ENCODE measurements at regions not wholly inside any gene's neighbourhood (a gene's known extent, or its start where the extent isn't known, plus 50 kb on each side); places are given as distances from the start of the nearest gene placed in this dataset.
"Not testable (repeated sequence)": the region's sequence is repeated elsewhere in the genome, so short reads cannot be mapped to it uniquely, and the experiment has no call there.

GRCh38 chr3:72615776-72616175 is 232.5 kb downstream of the SHQ1 start:
- Histone ChIP-seq H3K4me3 (ENCODE audit: low read length) (no peak overlapping the region), H3K36me3 (ENCODE audit: insufficient read depth, low read length) (no peaks in the 10 kb centered on the region), H3K4me2 (ENCODE audit: low read depth, low read length, poor library complexity, severe bottlenecking) (no peak overlapping the region), H3K9me2 (replicated peaks; ENCODE audit: insufficient read depth, low read length) (no peaks in the 10 kb centered on the region), H3K4me1 (ENCODE audit: low read length) (no peaks in the 10 kb centered on the region), H2AFZ (ENCODE audit: low read length) (no peak overlapping the region), H3K27ac (ENCODE audit: low read length) (no peak overlapping the region), H3K79me2 (ENCODE audit: low read length) (no peaks in the 10 kb centered on the region), H3K27me3 (ENCODE audit: low read length) (no peaks in the 10 kb centered on the region), H4K20me1 (ENCODE audit: insufficient read depth, low read depth, low read length) (no peaks in the 10 kb centered on the region), H3K9ac (ENCODE audit: low read length) (no peak overlapping the region), H3K9me3 (ENCODE audit: low read length) (no peaks in the 10 kb centered on the region)
- no peak for DNase-seq

- Histone ChIP-seq H3K4me3 (ENCODE audit: low read length) (no peak overlapping the region), H3K4me1 (ENCODE audit: low read length) (no peaks in the 10 kb centered on the region), H4K20me1 (ENCODE audit: insufficient read depth, low read depth, low read length) (no peaks in the 10 kb centered on the region), H3K4me2 (ENCODE audit: low read depth, low read length, poor library complexity, severe bottlenecking) (no peak overlapping the region), H3K27me3 (ENCODE audit: low read length) (no peaks in the 10 kb centered on the region), H3K9me3 (ENCODE audit: low read length) (no peaks in the 10 kb centered on the region), H3K27ac (ENCODE audit: low read length) (no peak overlapping the region), H3K9me2 (replicated peaks; ENCODE audit: insufficient read depth, low read length) (no peaks in the 10 kb centered on the region), H3K79me2 (ENCODE audit: low read length) (no peaks in the 10 kb centered on the region), H3K36me3 (ENCODE audit: insufficient read depth, low read length) (no peaks in the 10 kb centered on the region), H2AFZ (ENCODE audit: low read length) (no peak overlapping the region), H3K9ac (ENCODE audit: low read length) (no peak overlapping the region)
- no peak for DNase-seq
These were observed 233.1 kb downstream of the SHQ1 start for GRCh38 chr3:72615182-72615581.

- no peak overlapping the region for H2AFZ ChIP-seq (ENCODE audit: low read length)
- DNase-seq: no peak
These were observed 233.7 kb downstream of the SHQ1 start for GRCh38 chr3:72614394-72615074.

GRCh38 chr3:72613871-72614270 is 234.4 kb downstream of the SHQ1 start:
- Histone ChIP-seq H3K4me3 (ENCODE audit: low read length) (no peak overlapping the region), H2AFZ (ENCODE audit: low read length) (no peak overlapping the region)

More at GRCh38 chr3:72614394-72615074, 233.7 kb downstream of the SHQ1 start:
- no peak overlapping the region for H3K27ac ChIP-seq (ENCODE audit: low read length)
- H3K4me2 ChIP-seq (ENCODE audit: low read depth, low read length, poor library complexity, severe bottlenecking): no peak overlapping the region
- H3K9ac ChIP-seq (ENCODE audit: low read length): no peak overlapping the region
- no peaks in the 10 kb centered on the region for H3K4me1 ChIP-seq (ENCODE audit: low read length)
- H3K9me2 ChIP-seq (replicated peaks; ENCODE audit: insufficient read depth, low read length): no peaks in the 10 kb centered on the region
- H3K4me3 ChIP-seq (ENCODE audit: low read length): no peak overlapping the region
- no peaks in the 10 kb centered on the region for H3K27me3 ChIP-seq (ENCODE audit: low read length)
- H3K36me3 ChIP-seq (ENCODE audit: insufficient read depth, low read length): no peaks in the 10 kb centered on the region
- no peaks in the 10 kb centered on the region for H4K20me1 ChIP-seq (ENCODE audit: insufficient read depth, low read depth, low read length)
- no peaks in the 10 kb centered on the region for H3K79me2 ChIP-seq (ENCODE audit: low read length)
- H3K9me3 ChIP-seq (ENCODE audit: low read length): no peaks in the 10 kb centered on the region

GRCh38 chr3:72609114-72609513 is 239.1 kb downstream of the SHQ1 start:
- not testable (repeated sequence) for DNase-seq; H3K79me2 ChIP-seq (ENCODE audit: low read length); H3K9me2 ChIP-seq (replicated peaks; ENCODE audit: insufficient read depth, low read length); H3K4me3 ChIP-seq (ENCODE audit: low read length); H4K20me1 ChIP-seq (ENCODE audit: insufficient read depth, low read depth, low read length); H3K4me2 ChIP-seq (ENCODE audit: low read depth, low read length, poor library complexity, severe bottlenecking); H3K9me3 ChIP-seq (ENCODE audit: low read length); H3K27ac ChIP-seq (ENCODE audit: low read length); H2AFZ ChIP-seq (ENCODE audit: low read length); H3K4me1 ChIP-seq (ENCODE audit: low read length); H3K27me3 ChIP-seq (ENCODE audit: low read length); H3K36me3 ChIP-seq (ENCODE audit: insufficient read depth, low read length); H3K9ac ChIP-seq (ENCODE audit: low read length)

More at GRCh38 chr3:72613871-72614270, 234.4 kb downstream of the SHQ1 start:
- H3K27ac ChIP-seq (ENCODE audit: low read length): no peak overlapping the region
- H3K4me2 ChIP-seq (ENCODE audit: low read depth, low read length, poor library complexity, severe bottlenecking): no peak overlapping the region
- DNase-seq: no peak
- no peaks in the 10 kb centered on the region for H3K36me3 ChIP-seq (ENCODE audit: insufficient read depth, low read length)
- H3K79me2 ChIP-seq (ENCODE audit: low read length): no peaks in the 10 kb centered on the region
- H4K20me1 ChIP-seq (ENCODE audit: insufficient read depth, low read depth, low read length): no peaks in the 10 kb centered on the region
- H3K9me2 ChIP-seq (replicated peaks; ENCODE audit: insufficient read depth, low read length): no peaks in the 10 kb centered on the region
- no peaks in the 10 kb centered on the region for H3K9me3 ChIP-seq (ENCODE audit: low read length)
- H3K27me3 ChIP-seq (ENCODE audit: low read length): no peaks in the 10 kb centered on the region
- no peak overlapping the region for H3K9ac ChIP-seq (ENCODE audit: low read length)
- H3K4me1 ChIP-seq (ENCODE audit: low read length): no peaks in the 10 kb centered on the region

GRCh38 chr3:72606005-72606800 is 242.0 kb downstream of the SHQ1 start:
- H3K4me2 ChIP-seq (ENCODE audit: low read depth, low read length, poor library complexity, severe bottlenecking): no peak overlapping the region
- 0 out of 2 replicates have a peak, but pooled peaks cover 4% of the 10 kb centered on the region for H4K20me1 ChIP-seq (ENCODE audit: insufficient read depth, low read depth, low read length)
- no peaks in the 10 kb centered on the region for H3K79me2 ChIP-seq (ENCODE audit: low read length)
- no peak overlapping the region for H3K27ac ChIP-seq (ENCODE audit: low read length)
- no peak overlapping the region for H3K4me3 ChIP-seq (ENCODE audit: low read length)
- H3K4me1 ChIP-seq (ENCODE audit: low read length): no peaks in the 10 kb centered on the region
- no peaks in the 10 kb centered on the region for H3K36me3 ChIP-seq (ENCODE audit: insufficient read depth, low read length)
- H2AFZ ChIP-seq (ENCODE audit: low read length): no peak overlapping the region
- DNase-seq: no peak
- no peaks in the 10 kb centered on the region for H3K27me3 ChIP-seq (ENCODE audit: low read length)
- H3K9ac ChIP-seq (ENCODE audit: low read length): no peak overlapping the region
- H3K9me2 ChIP-seq (replicated peaks; ENCODE audit: insufficient read depth, low read length): no peaks in the 10 kb centered on the region
- no peaks in the 10 kb centered on the region for H3K9me3 ChIP-seq (ENCODE audit: low read length)

GRCh38 chr3:72604328-72604727 is 243.9 kb downstream of the SHQ1 start:
- Histone ChIP-seq H3K4me2 (ENCODE audit: low read depth, low read length, poor library complexity, severe bottlenecking) (no peak overlapping the region), H3K9me2 (replicated peaks; ENCODE audit: insufficient read depth, low read length) (no peaks in the 10 kb centered on the region), H4K20me1 (ENCODE audit: insufficient read depth, low read depth, low read length) (0 out of 2 replicates have a peak, but pooled peaks cover 4% of the 10 kb centered on the region), H3K4me3 (ENCODE audit: low read length) (no peak overlapping the region), H3K79me2 (ENCODE audit: low read length) (no peaks in the 10 kb centered on the region), H2AFZ (ENCODE audit: low read length) (no peak overlapping the region), H3K27ac (ENCODE audit: low read length) (no peak overlapping the region), H3K27me3 (ENCODE audit: low read length) (no peaks in the 10 kb centered on the region), H3K9me3 (ENCODE audit: low read length) (no peaks in the 10 kb centered on the region), H3K36me3 (ENCODE audit: insufficient read depth, low read length) (no peaks in the 10 kb centered on the region), H3K9ac (ENCODE audit: low read length) (no peak overlapping the region), H3K4me1 (ENCODE audit: low read length) (no peaks in the 10 kb centered on the region)
- DNase-seq: no peak

GRCh38 chr3:72601983-72602750 is 246.1 kb downstream of the SHQ1 start:
- Histone ChIP-seq H3K27ac (ENCODE audit: low read length) (no peak overlapping the region), H3K27me3 (ENCODE audit: low read length) (no peaks in the 10 kb centered on the region), H4K20me1 (ENCODE audit: insufficient read depth, low read depth, low read length) (0 out of 2 replicates have a peak, but pooled peaks cover 4% of the 10 kb centered on the region), H3K79me2 (ENCODE audit: low read length) (no peaks in the 10 kb centered on the region), H3K4me3 (ENCODE audit: low read length) (no peak overlapping the region), H3K9me2 (replicated peaks; ENCODE audit: insufficient read depth, low read length) (no peaks in the 10 kb centered on the region), H3K9ac (ENCODE audit: low read length) (no peak overlapping the region), H3K9me3 (ENCODE audit: low read length) (no peaks in the 10 kb centered on the region), H2AFZ (ENCODE audit: low read length) (no peak overlapping the region), H3K36me3 (ENCODE audit: insufficient read depth, low read length) (no peaks in the 10 kb centered on the region), H3K4me2 (ENCODE audit: low read depth, low read length, poor library complexity, severe bottlenecking) (no peak overlapping the region), H3K4me1 (ENCODE audit: low read length) (no peaks in the 10 kb centered on the region)
- DNase-seq: no peak
